HG02973 (cell line): ENCODE measurements at regions not wholly inside any gene's neighbourhood (a gene's known extent, or its start where the extent isn't known, plus 50 kb on each side); places are given as distances from the start of the nearest gene placed in this dataset.

Source experiments
- ATAC-seq: cut with Tn5 transposase; IDR thresholded peaks from one replicate; pipeline ENCODE4 v1.9.1; 2021; ENCODE audit warnings: moderate library complexity; ENCODE audit not compliant: unreplicated experiment

DNA sequence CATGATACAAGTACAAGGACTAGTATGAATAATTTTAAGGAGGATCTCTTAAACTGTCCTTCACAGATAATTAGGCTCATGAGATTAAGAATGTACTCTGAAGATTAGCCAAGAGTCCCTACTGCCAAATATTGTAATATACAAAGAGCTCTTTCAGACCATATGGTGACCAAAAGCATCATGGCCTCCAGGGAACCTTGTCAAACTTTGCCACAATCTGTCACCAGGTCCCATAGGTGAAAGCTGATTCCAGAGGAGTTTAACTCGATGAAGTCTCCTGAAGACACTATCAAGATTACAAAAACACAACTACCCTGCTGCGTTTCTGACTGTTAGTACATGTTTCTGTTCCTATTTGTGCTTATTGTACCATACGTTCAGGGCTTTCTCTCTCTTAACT is 395.4 kb upstream of the ITGA1 start:
- ATAC-seq: no peak

DNA sequence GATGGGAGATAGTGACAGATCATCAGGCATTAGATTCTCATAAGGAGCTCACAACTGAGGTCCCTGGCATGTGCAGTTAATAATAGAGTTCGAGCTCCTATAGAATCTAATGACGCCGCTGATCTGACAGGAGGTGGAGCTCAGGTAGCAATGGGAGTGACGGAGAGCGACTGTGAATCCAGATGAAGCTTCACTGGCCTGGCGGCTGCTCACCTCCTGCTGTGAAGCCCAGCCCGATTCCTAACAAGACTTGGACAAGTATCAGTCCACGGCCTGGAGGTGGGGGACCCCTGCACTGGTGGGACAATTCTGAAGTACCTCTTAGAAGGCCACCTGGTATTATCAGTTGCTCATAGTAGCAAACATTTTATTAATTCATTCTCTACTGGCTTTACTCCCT is 377.9 kb upstream of the ITGA1 start:
- ATAC-seq: no peak

DNA sequence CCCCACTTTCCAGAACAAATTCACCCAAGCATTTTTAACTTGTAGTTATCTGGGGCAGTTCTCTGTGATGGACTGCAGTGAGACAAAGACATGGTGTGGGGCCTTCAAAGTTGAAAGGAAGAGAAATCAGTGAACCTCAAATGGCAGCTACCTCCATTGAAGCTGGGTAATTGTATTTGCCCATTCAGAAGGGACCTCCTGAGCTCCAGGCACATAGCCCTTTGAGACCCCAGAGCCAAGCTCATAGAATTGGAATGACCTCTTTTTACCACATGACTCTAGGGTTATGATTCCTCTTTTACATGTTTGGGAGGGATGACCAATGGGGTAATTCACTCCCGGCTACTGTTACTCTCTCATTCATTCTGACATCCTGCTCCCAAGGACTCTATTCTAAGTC is 368.4 kb upstream of the ITGA1 start:
- no peak for ATAC-seq

DNA sequence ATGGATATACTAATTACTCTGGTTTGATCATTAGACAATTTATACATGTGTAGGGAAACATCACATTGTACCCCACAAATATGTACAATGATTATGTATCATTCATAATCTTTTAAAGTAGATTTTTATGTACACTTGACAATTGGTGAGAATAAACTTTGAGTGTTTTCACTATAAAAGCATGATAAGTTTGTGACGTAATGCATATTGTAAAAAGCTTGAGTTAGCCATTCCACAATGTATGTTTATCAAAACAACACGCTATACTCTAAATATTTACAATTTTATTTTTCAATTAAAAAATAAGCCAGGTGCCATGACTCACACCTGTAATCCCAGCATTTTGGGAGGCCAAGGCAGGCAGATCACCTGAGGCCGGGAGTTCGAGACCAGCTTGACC is 360.1 kb upstream of the ITGA1 start:
- ATAC-seq: no peak

DNA sequence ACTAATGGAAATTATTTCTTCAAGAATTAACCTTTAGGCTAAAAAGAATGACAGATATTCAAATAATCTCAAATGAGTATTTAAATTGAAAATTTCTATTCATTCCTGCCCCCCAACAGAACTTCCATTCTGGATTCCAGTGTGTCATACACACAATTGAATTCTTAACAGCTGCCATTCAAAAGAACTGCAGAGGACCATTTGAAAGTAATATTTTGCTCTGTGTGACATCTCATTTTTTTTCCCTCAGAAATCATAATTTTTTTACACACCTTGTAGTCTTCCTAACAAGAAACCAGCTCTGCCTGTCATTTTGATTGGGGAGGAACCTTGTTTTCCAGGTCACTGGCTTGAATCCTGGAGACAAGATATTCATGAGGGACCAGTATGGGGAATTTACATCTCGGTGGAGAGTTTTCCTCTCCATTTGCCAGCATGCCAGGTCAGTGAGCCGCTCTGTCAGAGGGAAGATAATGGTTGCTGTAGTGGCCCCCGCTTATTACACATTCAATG is 358.7 kb upstream of the ITGA1 start:
- ATAC-seq: no peak

DNA sequence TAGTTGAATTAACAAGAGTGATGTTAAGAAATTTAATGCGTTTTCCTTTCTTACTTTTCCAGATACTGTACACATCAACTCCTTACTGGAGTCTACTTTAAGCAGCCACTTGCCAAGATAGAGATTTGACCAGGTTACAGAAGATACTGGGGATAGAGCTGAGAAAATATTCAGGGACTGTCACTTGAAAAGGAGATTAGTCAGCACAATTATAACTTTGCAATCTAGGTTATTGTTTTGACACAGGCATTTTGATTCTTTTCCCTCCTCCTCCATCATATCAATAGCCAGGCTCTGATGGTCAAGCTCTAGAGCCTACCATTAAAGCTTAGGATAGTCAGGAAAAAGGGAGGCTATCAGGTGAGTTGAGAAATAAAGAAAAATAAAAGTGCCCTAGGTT is 345.9 kb upstream of the ITGA1 start:
- no peak for ATAC-seq

DNA sequence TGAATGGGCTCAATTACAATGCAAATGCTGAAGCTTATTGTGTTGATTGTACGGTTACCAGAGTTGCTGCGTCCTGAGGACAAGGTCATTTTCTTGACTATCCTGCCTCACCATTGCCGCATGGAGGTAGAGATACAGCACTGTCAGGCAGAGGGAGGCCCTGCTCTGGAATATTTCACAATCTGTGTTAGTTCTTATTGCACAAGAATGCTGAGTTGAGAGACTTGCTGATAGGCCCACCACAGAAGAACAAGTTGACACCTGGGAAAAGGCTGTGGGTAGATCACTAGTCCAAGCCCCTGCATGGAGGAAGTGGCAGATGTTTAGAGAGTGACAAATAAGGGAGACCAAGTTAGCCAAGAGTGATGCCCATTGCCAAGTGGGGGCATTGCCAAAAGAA is 344.5 kb upstream of the ITGA1 start:
- no peak for ATAC-seq

DNA sequence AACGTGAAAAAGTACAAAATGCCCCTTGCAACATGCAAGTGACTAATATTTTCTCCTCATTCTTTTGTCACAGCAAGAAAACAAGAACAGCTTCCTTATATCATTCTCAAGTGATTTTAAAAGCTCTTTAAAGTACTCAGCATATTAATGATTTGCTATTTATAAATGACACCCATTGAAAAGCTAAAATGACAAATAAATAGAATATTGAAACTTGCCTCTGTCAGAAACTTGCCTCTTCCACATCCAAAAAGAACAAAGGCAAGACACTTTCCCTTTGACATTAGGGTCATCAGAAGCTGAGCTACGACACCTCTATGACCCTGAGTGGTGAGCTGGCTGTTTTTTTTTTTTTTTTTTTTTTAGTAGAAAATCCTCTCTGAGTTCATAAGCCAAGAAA is 339.6 kb upstream of the ITGA1 start:
- no peak for ATAC-seq

DNA sequence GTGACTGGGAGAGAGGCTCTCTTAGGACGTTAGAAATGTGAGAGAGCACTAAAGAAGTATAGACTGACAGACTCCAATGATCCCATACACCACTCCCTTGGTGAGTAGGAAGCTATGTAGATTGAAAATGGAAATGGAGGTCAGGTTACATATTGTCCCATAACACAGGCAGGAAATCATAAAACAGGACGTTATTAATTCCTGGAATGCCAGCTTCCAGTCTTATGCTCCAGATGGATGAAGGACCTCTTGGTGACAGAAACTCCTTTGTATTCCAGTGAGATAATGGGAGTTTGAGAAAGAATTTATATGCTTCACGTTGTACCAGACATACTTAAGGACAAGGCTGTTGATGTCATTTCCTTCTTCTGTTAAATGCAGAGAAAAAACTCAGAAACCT is 338.2 kb upstream of the ITGA1 start:
- ATAC-seq: no peak

DNA sequence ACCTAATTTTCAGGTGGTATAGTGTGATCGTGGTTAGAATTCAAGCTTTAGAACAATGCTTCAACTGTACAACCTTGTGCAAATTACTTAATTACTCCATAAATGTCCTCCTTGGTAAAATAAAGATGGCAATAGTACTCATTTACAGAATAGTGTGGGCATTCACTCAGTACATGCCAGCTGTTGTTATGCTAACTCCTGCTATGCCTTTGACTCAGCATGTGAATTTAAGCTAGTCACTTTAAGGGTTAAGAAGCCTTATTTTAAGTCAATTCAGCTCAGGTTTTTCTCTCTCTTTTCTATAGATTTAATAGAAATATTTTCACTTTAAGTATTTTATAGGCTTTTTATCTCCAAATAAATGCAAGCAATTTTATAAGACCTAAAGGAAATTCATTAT is 335.6 kb upstream of the ITGA1 start:
- no peak for ATAC-seq

DNA sequence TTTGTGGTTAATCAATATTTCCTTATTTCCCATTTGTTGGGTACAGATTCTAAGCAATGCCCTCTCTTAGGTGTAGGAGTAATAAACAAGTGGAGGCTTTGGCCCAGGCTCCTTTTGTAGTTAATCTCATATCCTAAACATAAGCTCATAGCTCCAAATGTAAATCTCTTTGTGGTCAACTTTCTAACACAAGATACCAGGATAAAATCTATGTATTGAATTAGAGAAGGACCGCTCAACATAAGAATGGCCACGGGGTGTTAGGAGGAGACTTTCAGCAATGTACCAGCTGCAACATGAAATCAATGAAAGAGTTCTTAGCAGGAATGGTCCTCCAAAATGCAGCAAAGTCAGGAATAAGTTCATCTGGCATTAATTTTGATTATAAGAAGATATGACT is 334.5 kb upstream of the ITGA1 start:
- ATAC-seq: no peak

DNA sequence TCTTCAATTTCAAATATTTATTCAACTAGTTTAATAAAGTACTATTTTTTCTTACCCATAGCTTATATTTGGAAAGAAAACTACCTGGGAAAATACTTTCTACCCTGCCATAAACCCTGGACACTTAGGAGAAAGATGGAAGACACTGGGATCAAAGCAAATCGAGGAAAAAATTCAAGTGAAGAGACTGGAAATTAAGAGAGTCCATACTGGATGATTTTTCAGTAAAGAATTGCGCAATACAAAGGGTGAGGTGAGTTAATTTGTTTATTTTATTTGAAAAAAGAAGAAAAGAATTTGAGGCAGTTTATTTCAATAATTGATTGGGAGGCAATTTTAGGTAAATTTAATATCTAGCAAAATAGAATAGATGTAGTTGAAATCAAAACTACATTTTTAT is 331.8 kb upstream of the ITGA1 start:
- ATAC-seq: no peak

DNA sequence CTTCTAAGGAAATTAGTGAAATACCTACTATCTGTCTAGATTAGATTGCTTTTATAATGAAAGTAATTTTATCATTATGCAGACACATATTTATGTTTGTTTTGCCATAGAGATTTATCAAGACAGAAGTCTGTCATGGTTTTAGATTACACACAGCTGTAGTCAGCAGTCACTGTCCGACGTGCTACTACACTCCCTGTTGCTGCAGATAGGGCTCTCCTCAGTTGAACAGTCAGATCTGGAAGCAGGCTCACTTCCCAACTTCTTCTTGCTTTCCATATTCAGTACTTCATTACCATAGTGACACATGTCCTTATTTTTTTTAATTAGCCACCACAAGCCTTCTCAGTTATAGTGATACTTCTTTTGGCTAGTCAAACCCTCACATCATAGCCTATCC is 329.9 kb upstream of the ITGA1 start:
- ATAC-seq: no peak

DNA sequence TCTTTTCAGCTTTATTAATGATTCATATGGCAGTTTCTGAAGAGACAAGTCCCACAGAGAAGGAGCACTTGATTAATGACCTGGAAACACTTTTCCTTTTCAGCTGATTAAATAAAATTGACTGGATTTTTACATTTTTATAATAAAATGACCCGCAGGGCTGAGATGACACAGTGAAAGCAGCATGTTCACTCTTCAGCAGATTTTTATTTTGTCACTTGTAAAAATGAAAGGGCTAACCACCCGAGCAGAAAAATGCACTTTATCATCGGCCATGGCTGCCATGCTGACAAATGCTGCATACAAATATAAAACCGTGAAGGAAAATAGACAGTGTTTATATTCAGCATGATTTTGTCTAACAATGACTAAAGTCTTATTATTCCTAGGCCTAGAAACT is 321.6 kb upstream of the ITGA1 start:
- no peak for ATAC-seq

DNA sequence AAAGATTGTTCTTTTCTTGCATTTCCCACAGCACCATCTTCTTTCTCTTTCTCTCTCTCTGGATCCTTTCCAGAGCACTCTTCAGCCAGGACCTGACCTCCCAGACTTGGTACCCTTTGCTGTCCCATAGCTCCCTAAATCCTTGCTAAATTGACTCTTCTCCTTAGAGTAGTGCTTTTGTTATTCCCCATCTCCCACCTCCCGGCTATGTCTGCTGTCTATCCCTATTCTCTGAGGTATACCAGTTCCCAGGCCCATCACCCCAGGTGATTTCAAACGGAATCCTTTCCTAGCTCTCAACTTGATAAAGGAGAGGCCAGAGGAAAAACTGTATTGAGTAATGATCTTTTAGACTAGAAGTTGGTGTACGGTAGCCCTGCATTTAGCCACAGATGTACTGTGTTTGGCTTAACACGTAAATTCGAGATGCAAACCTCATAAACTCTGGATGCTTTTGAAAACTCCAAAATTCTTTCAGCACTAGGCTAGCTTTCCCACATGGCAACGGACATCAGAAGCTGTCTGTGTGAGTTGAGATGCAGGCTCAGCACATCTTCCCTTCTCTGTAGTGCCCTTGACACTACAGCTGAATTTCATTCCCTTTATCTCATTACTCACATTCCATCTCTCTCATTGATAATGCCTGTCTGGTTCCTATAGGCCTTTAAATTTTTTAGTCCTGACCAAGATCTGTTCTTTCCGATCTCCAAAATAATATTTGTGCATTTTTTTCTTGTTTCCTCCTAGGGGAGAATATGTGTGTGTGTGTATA is 320.8 kb upstream of the ITGA1 start:
- ATAC-seq: no peak

DNA sequence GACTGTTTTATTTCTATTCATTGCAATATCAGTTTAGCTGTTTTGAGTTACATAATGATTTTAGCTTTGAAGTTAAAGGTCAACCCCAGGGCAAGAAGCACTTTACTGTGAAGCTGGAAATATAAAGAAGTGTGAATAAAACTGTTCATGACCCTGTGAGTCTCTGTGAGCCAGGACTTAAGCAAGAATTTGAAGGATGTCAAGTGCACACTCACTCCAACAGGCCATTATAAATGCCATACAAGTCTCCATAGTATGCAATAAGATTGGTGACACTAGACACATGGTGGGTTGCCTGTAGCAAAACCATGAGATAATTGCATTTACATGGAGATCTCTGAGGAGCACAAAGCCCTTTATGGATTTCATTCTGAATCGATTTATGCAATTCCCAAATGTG is 318.7 kb upstream of the ITGA1 start:
- no peak for ATAC-seq

DNA sequence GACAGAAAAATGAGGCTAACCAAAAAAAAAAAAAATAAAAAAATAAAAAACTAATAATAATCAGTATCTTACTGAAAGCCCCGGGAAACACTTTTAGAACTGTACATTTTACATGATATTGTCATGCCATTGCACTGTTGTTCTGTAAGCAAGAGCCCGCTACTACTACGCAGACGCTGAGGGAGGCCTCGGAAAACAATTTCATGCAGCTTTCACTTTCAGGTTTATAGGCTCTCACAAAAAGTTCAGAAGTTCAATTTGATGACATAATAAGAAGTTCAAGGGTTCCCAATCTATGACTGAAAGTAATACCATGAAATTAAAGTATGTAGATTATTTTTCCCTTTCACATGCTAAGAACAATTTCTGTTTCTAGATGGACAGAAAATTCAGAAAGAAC is 318.3 kb upstream of the ITGA1 start:
- peak; percentile 93 for ATAC-seq

DNA sequence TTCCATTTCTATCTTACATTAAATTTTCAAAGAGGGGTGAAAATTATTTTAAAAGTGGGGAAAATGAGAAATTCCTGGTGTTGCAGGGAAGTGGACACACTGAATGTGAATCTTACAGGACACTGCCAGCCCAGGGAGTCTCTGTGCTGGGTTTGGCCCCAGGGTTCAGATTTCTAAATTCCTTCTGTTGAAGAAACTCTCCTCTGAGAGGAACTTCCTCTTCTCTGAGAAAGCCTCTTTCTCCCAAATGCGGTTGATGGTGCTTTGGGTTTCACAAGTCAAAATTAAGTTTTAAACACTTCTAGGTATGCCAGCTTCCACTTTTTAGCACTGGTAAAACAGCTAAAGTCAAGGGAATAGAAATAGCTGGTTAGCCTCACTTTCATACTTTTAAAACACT is 317.9 kb upstream of the ITGA1 start:
- no peak for ATAC-seq

DNA sequence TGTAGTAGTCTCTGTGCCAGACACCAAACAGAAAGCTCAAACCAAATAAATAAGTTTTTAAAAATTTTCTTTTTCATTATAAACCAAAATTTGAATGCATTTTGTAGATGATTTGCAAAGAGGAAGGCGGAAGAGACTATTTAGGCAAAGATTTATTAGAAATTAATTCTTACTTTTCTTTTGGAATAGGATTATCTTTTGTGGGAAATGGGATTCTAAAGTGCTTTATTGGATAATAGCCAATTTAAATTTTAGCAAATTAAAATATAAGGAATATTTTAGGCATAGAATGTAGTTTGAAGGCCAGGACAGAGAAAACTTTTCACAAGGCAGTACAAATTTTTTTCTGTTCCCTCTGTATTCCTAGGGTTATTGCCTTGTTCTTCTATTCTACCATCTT is 311.4 kb upstream of the ITGA1 start:
- no peak for ATAC-seq

DNA sequence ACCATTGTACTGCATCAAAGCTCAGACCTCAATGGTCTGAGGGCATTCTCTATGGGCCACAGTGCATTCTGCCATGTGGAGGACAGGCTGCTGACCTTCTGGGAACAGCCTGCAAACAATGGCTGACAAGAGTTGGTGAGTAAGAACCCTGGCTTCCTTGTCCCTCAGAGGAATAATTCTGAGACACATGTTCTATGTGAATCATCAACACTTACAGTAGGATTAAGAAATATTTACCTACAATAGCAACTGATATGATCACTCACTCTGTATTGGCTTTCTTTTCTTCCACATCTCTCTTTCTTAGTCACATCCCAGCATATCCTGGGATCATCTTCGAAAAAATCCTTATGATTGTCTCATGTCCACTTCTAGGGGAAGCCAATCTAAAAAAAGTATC is 306.5 kb upstream of the ITGA1 start:
- no peak for ATAC-seq

DNA sequence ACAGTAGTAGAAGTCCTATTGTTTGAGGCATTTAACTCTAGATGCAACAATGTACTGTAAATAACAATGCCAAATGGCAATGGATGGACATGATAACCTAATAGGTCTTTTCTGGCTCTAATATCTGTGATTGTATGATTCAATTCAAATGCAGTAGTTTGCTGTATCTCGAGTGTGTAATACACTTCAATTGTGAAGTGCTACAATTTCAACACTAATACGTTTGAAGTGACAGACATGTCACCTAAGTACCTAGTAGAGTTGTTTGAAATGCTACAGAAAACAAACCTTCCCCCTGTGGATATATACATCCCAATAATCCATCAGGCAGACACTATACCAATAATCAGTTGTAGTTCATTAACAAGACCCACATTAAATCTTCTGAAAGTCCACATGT is 305.9 kb upstream of the ITGA1 start:
- no peak for ATAC-seq

DNA sequence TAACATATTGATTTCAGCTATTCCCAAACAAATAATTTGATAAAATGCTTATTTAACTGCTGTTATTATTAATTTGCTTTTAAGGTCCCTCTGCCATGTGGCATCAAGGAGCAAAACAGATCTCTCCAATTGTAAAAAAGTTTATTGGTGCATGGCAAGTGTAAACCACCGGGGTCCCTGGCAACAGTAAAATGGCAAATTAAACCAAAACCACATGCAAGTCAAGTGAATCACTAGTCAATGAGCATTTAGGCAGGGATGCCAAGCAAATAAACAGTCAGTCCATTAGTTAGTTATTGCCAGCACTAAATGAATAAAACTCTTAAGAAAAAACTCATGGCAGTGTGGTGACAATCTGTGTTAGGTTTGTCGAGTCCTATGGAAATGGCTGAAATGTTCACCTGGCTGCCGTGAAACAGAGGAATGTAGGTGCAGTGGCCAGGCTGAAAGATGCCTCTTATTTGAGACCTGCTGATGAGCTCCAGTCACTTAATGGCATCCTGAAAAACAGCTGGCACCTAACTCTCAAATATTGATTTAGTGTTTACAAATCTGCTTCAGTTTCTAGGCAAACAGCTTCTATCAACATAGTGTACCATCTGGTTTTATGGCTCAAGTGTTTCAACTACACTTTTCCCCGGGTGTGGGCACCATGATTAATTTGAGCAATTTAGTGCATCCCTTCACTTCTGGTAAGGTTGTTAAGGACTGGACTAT is 296.5 kb upstream of the ITGA1 start:
- no peak for ATAC-seq

DNA sequence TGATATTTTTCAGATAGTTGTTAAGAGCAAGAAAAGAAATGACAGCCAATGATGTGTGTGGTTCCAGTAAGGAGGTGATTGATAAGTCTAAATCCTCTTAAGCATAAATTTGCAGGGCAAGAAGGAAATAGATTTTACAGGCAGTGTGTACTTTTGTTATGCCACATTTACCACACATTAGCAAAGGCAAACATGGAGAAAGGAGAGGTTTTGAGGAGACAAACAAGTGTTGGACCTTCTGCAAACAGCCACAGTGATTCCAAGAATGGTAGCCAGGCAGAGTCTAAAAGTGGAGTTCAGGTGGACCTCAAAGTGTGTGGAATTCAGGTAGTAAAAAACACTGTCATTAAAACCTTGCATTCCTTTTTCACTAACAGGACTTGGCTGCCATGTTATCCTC is 295.9 kb upstream of the ITGA1 start:
- ATAC-seq: no peak
